GM12878 (cell line): ENCODE measurements at regions not wholly inside any gene's neighbourhood (a gene's known extent, or its start where the extent isn't known, plus 50 kb on each side); places are given as distances from the start of the nearest gene placed in this dataset.

Experiments used
- ATAC-seq: fragments of 200-7000 bp; cut with Tn5 transposase; 3 replicates; pipeline ENCODE4 v1.9.1; 2020; ENCODE audit warnings: mild to moderate bottlenecking, moderate library complexity
- BruUV-seq: library from RNA; stranded (reverse); fragments of 400-500 nt; replicated peaks from 2 replicates; lab custom pipeline; 2021; lab: Mats Ljungman, UMichigan
- CTCF ChIA-PET: fragments of 300-600 bp; sonication (Branson Sonifier 250); formaldehyde crosslinking; extraction: SDS; loops from one replicate; lab custom pipeline; 2021; ENCODE audit warnings: inconsistent platforms; lab: Yijun Ruan, JAX
- POLR2A ChIA-PET: fragments of 350-600 bp; formaldehyde crosslinking; extraction: SDS; loops from one replicate; lab custom pipeline; 2021; ENCODE audit warnings: inconsistent platforms; lab: Charles Lee
- RAD21 ChIA-PET: fragments of 300-600 bp; sonication (Branson Sonifier 250); formaldehyde crosslinking; loops from one replicate; lab custom pipeline; 2023; ENCODE audit warnings: antibody characterized with exemption; ENCODE audit not compliant: unreplicated experiment; lab: Charles Lee
- SMC1A ChIA-PET: fragments of 300-600 bp; sonication (Branson Sonifier 250); formaldehyde crosslinking; loops from one replicate; lab custom pipeline; 2023; ENCODE audit not compliant: unreplicated experiment, uncharacterized antibody; lab: Charles Lee
- DNase-seq: peaks from one replicate; pipeline ENCODE4 v3.0.0-alpha.2; 2011; ENCODE audit warnings: low read depth, low spot score
- FAIRE-seq: peaks from 3 replicates; lab custom pipeline; 2011; peaks lifted over from hg19 to GRCh38; lab: Jason Lieb, UNC
- H2AFZ ChIP-seq: 2 replicates; pipeline ENCODE4 v1.6.0; 2011; ENCODE audit warnings: low read depth, low read length, control low read depth; ENCODE audit not compliant: control insufficient read depth
- H3K27ac ChIP-seq: 2 replicates; pipeline ENCODE4 v1.5.1; 2011; ENCODE audit warnings: control low read depth; ENCODE audit not compliant: control insufficient read depth, insufficient read depth
- H3K27me3 ChIP-seq, 2 experiments: replicated peaks in 1 of 2; 2 replicates each; pipeline versions ENCODE4 v1.6.0 to v1.6.1; 2011; ENCODE audit warnings: low read length in 1 of 2; ENCODE audit not compliant: control insufficient read depth in 2 of 2, insufficient read depth in 2 of 2
- H3K36me3 ChIP-seq, 2 experiments: 2 replicates each; pipeline ENCODE4 v1.5.1; 2011; ENCODE audit warnings: low read length in 1 of 2; ENCODE audit not compliant: control insufficient read depth in 2 of 2, insufficient read depth in 2 of 2
- H3K4me1 ChIP-seq: 2 replicates; pipeline ENCODE4 v1.6.1; 2011; ENCODE audit warnings: mild to moderate bottlenecking, low read length, moderate library complexity, mixed read lengths; ENCODE audit not compliant: control insufficient read depth, insufficient read depth
- H3K4me2 ChIP-seq: 2 replicates; pipeline ENCODE4 v1.6.0; 2011; ENCODE audit warnings: control low read depth; ENCODE audit not compliant: control insufficient read depth, insufficient read depth
- H3K4me3 ChIP-seq: fragments of 200-600 bp; sonication (generic); 2 replicates; pipeline ENCODE4 v1.5.1; 2016
- H3K79me2 ChIP-seq: 2 replicates; pipeline ENCODE4 v1.6.0; 2011; ENCODE audit warnings: low read length; ENCODE audit not compliant: control insufficient read depth, insufficient read depth
- H3K9ac ChIP-seq: 2 replicates; pipeline ENCODE4 v1.8.0; 2011; ENCODE audit warnings: low read length, control low read depth, mixed read lengths; ENCODE audit not compliant: control insufficient read depth, insufficient read depth
- H3K9me3 ChIP-seq: replicated peaks from 3 replicates; pipeline ENCODE4 v1.5.1; 2011; ENCODE audit warnings: mild to moderate bottlenecking, low read length; ENCODE audit not compliant: control insufficient read depth, insufficient read depth
- H4K20me1 ChIP-seq: 2 replicates; pipeline ENCODE4 v1.6.0; 2011; ENCODE audit not compliant: control insufficient read depth, insufficient read depth
- BHLHE40 ChIP-seq, 2 experiments: fragments of 450-650 bp in 1 of 2; IDR thresholded peaks; 2 replicates each; pipeline ENCODE4 v1.6.1; 2011 to 2017; ENCODE audit warnings: low read depth in 2 of 2, borderline replicate concordance in 1 of 2, improper control_type of control experiment in 1 of 2, low read length in 1 of 2, mild to moderate bottlenecking in 1 of 2
- BMI1 ChIP-seq: fragments of 450-650 bp; IDR thresholded peaks from 2 replicates; pipeline ENCODE4 v1.6.1; 2016; ENCODE audit warnings: mild to moderate bottlenecking, moderate library complexity, borderline replicate concordance
- CBX3 ChIP-seq: fragments of 200-600 bp; sonication (generic); IDR thresholded peaks from 2 replicates; pipeline ENCODE4 v1.6.1; 2016; ENCODE audit warnings: low read depth, borderline replicate concordance
- CREM ChIP-seq: IDR thresholded peaks from 2 replicates; pipeline ENCODE4 v1.6.1; 2014; ENCODE audit warnings: antibody characterized with exemption, low read depth
- DPF2 ChIP-seq: fragments of 450-650 bp; IDR thresholded peaks from 2 replicates; pipeline ENCODE4 v1.6.1; 2017; ENCODE audit warnings: mild to moderate bottlenecking
- EP300 ChIP-seq, 2 experiments: fragments of 150-350 bp in 1 of 2; IDR thresholded peaks; 2 replicates each; pipeline ENCODE4 v1.6.1; 2011 to 2012; ENCODE audit warnings: low read depth in 2 of 2, low read length in 2 of 2, borderline replicate concordance in 1 of 2, improper control_type of control experiment in 1 of 2, inconsistent platforms in 1 of 2; ENCODE audit not compliant: control insufficient read depth in 1 of 2
- EZH2 ChIP-seq: IDR thresholded peaks from 2 replicates; pipeline ENCODE4 v1.6.1; 2012; ENCODE audit warnings: low read depth, mild to moderate bottlenecking, control low read depth, inconsistent platforms, low read length, borderline replicate concordance; ENCODE audit not compliant: control insufficient read depth
- FOS ChIP-seq: IDR thresholded peaks from 3 replicates; pipeline ENCODE4 v1.6.1; 2011; ENCODE audit warnings: borderline replicate concordance; ENCODE audit not compliant: insufficient read length; ENCODE audit errors: extremely low read depth
- FOXK2 ChIP-seq: fragments of 450-650 bp; IDR thresholded peaks from 2 replicates; pipeline ENCODE4 v1.6.1; 2017; ENCODE audit warnings: mild to moderate bottlenecking, moderate library complexity
- HDGF ChIP-seq: fragments of 450-650 bp; IDR thresholded peaks from 2 replicates; pipeline ENCODE4 v1.6.1; 2016; ENCODE audit warnings: antibody characterized with exemption
- LARP7 ChIP-seq: fragments of 450-650 bp; IDR thresholded peaks from 2 replicates; pipeline ENCODE4 v1.6.1; 2017; ENCODE audit warnings: mild to moderate bottlenecking
- MYB ChIP-seq: fragments of 150-350 bp; IDR thresholded peaks from 2 replicates; pipeline ENCODE4 v1.6.1; 2014; ENCODE audit warnings: mild to moderate bottlenecking, low read depth, low read length, borderline replicate concordance
- NR2F1 ChIP-seq: fragments of 450-650 bp; conservative IDR thresholded peaks from 2 replicates; pipeline ENCODE4 v1.6.1; 2017; ENCODE audit warnings: mild to moderate bottlenecking
- PAX5 ChIP-seq: IDR thresholded peaks from 2 replicates; pipeline ENCODE4 v1.6.1; 2011; ENCODE audit warnings: low read depth, low read length, borderline replicate concordance
- TBL1XR1 ChIP-seq: IDR thresholded peaks from 2 replicates; pipeline ENCODE4 v1.6.1; 2012; ENCODE audit warnings: low read depth, low read length, improper control_type of control experiment
- TCF12 ChIP-seq: IDR thresholded peaks from 2 replicates; pipeline ENCODE4 v1.6.1; 2011; ENCODE audit warnings: low read depth, mild to moderate bottlenecking, low read length
- TCF7 ChIP-seq: IDR thresholded peaks from 2 replicates; pipeline ENCODE4 v1.6.1; 2014; ENCODE audit warnings: antibody characterized with exemption, borderline replicate concordance
- ZZZ3 ChIP-seq: IDR thresholded peaks from 2 replicates; pipeline ENCODE4 v1.6.1; 2011; ENCODE audit warnings: low read depth; ENCODE audit not compliant: control insufficient read depth, insufficient read length
- WGBS: methylation state at CpG from one replicate; pipeline ENCODE4 v1.1.6; 2016; ENCODE audit warnings: low lambda C conversion rate; ENCODE audit not compliant: insufficient replicate concordance, insufficient coverage; ENCODE audit errors: missing lambda C conversion rate; 5-methylcytosine and 5-hydroxymethylcytosine counted together
- in situ Hi-C: fragments of 300-500 bp; cut with MboI; formaldehyde crosslinking; loops from 9 replicates; pipeline ENCODE4 v1.14.3; 2018; ENCODE audit warnings: mixed read lengths
- intact Hi-C: fragments of 100-400 bp; cut with micrococcal nuclease; formaldehyde crosslinking; loops from one replicate; pipeline ENCODE4 v1.14.2; 2022; ENCODE audit not compliant: unreplicated experiment
- TF ChIP-seq, protein P1 (sequence below): IDR thresholded peaks from 2 replicates; pipeline ENCODE4 v1.6.1; 2011; ENCODE audit warnings: mild to moderate bottlenecking, low read depth, low read length, moderate library complexity; ENCODE audit not compliant: insufficient replicate concordance
- TF ChIP-seq, protein P2 (sequence below), 3 experiments: IDR thresholded peaks in 2 of 3; conservative IDR thresholded peaks in 1 of 3; 2 replicates each; pipeline ENCODE4 v1.5.1; 2011; ENCODE audit warnings: low read depth in 3 of 3, low read length in 3 of 3, mild to moderate bottlenecking in 3 of 3, control low read depth in 2 of 3, moderate library complexity in 2 of 3, inconsistent platforms in 1 of 3, mixed read lengths in 1 of 3; ENCODE audit not compliant: control insufficient read depth in 2 of 3, insufficient read depth in 1 of 3; ENCODE audit errors: extremely low read depth in 1 of 3

DNA sequence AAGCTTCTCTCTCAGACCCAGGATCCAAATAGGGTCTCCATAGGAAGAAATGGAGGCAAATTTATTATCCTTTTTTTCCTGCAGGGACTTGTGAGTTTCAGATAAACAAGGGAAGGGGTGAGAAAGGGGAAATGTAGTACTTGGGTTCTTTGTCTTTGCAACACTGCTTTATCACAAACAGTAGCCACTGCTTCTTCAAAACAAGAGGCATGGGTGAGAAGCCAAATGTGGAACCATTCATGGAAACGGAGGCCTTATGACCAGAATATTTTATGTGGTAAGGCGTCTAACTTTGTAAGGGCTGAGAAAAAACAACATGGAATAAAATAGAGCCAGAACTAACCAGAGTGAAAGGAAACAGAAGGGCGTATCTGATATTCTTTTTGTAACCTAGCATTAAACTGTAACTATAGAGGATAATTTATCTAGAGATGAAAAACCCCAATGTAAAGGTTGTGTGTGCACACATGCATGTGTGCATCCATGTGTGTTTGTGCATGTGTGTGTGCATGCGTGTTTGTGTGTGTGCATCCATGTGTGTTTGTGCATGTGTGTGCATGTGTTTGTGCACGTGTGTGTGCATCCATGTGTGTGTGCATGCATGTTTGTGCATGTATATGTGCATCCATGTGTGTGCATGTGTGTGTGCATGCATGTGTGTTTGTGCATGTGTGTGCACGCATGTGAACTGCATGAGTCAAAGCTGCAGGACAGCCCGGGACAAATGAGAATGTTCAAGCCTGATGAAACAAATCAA, 143.3 kb upstream of the SMLR1 start:
- no peaks in the 10 kb centered on the region for H3K4me1 ChIP-seq
- no TSS peak for BruUV-seq
- H3K79me2 ChIP-seq, result no peaks in the 10 kb centered on the region
- no peaks in the 10 kb centered on the region for H3K27me3 ChIP-seq
- H3K27ac ChIP-seq, result no peak overlapping the region
- no peak overlapping the region for H3K4me2 ChIP-seq
- POLR2A ChIA-PET, result no interaction called here
- no peaks in the 10 kb centered on the region for H4K20me1 ChIP-seq
- no peaks in the 10 kb centered on the region for H3K36me3 ChIP-seq
- DNase-seq, result no peak
- intact Hi-C loops, result no loop called here
- CTCF ChIA-PET, result no interaction called here
- H3K9ac ChIP-seq, result no peak overlapping the region
- in situ Hi-C loops, result no loop called here
- FAIRE-seq, result no peak
- SMC1A ChIA-PET, result interaction anchor here (0.9 kb wide), 1 partner anchor 14 kb away, joined by 4 read pairs; no protein-coding TSS in a partner anchor
- TF ChIP-seq TCF12 (no peak), LARP7 (no peak), EZH2 (no peak), FOS (no peak), EP300 (IDR thresholded peaks at IDR 0.05; ENCODE audit: borderline replicate concordance in 1 of 2, control insufficient read depth in 1 of 2, low read depth in 2 of 2, low read length in 2 of 2) (no peak), NR2F1 (no peak), CREM (no peak), ZZZ3 (no peak), DPF2 (no peak), CBX3 (no peak), PAX5 (no peak), BMI1 (no peak), HDGF (no peak), MYB (no peak), BHLHE40 (IDR thresholded peaks at IDR 0.05; ENCODE audit: borderline replicate concordance in 1 of 2, low read depth in 2 of 2, low read length in 1 of 2) (no peak), FOXK2 (no peak), TCF7 (no peak), TBL1XR1 (no peak)
- TF ChIP-seq, protein P1, sequence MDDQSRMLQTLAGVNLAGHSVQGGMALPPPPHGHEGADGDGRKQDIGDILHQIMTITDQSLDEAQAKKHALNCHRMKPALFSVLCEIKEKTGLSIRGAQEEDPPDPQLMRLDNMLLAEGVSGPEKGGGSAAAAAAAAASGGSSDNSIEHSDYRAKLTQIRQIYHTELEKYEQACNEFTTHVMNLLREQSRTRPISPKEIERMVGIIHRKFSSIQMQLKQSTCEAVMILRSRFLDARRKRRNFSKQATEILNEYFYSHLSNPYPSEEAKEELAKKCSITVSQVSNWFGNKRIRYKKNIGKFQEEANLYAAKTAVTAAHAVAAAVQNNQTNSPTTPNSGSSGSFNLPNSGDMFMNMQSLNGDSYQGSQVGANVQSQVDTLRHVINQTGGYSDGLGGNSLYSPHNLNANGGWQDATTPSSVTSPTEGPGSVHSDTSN, result no peak
- TF ChIP-seq, protein P2, sequence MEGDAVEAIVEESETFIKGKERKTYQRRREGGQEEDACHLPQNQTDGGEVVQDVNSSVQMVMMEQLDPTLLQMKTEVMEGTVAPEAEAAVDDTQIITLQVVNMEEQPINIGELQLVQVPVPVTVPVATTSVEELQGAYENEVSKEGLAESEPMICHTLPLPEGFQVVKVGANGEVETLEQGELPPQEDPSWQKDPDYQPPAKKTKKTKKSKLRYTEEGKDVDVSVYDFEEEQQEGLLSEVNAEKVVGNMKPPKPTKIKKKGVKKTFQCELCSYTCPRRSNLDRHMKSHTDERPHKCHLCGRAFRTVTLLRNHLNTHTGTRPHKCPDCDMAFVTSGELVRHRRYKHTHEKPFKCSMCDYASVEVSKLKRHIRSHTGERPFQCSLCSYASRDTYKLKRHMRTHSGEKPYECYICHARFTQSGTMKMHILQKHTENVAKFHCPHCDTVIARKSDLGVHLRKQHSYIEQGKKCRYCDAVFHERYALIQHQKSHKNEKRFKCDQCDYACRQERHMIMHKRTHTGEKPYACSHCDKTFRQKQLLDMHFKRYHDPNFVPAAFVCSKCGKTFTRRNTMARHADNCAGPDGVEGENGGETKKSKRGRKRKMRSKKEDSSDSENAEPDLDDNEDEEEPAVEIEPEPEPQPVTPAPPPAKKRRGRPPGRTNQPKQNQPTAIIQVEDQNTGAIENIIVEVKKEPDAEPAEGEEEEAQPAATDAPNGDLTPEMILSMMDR (IDR thresholded peaks at IDR 0.05 in 2 of 3, conservative IDR thresholded peaks at IDR 0.05 in 1 of 3; ENCODE audit: control insufficient read depth in 2 of 3, extremely low read depth in 1 of 3, insufficient read depth in 1 of 3, low read depth in 3 of 3, low read length in 3 of 3), result no peak
- H2AFZ ChIP-seq, result no peak overlapping the region
- H3K9me3 ChIP-seq, result no peaks in the 10 kb centered on the region
- ATAC-seq, result no peak
- RAD21 ChIA-PET, result no interaction called here
- H3K4me3 ChIP-seq, result no peak overlapping the region
- 51% methylated on average over 7 of the region's 7 CpGs for WGBS
